HG02623 (cell line): ENCODE measurements at regions not wholly inside any gene's neighbourhood (a gene's known extent, or its start where the extent isn't known, plus 50 kb on each side); places are given as distances from the start of the nearest gene placed in this dataset.
"Not testable (repeated sequence)": the region's sequence is repeated elsewhere in the genome, so short reads cannot be mapped to it uniquely, and the experiment has no call there.

Experiments
- ATAC-seq: cut with Tn5 transposase; IDR thresholded peaks from one replicate; pipeline ENCODE4 v1.9.1; 2021; ENCODE audit warnings: moderate library complexity; ENCODE audit not compliant: unreplicated experiment

DNA sequence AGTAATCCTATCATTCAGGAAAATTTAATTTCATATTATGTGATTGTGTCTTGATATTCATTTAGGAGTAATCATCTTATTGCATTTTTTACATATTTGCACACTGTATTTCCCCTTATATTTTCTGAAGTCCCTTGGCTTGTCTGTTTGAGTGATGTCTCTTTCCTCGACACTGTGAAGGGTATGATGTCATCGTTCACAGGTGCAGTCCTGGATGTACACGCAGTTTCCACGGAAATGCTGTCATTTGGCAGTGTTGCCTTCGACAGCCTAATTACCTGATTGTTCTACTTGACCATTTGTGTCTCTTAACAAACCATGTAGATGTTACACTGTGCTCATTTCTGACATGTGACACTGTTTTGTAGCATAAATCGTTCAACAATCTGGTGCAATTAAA is 1277.0 kb downstream of the TMEM121 start:
- ATAC-seq: no peak

DNA sequence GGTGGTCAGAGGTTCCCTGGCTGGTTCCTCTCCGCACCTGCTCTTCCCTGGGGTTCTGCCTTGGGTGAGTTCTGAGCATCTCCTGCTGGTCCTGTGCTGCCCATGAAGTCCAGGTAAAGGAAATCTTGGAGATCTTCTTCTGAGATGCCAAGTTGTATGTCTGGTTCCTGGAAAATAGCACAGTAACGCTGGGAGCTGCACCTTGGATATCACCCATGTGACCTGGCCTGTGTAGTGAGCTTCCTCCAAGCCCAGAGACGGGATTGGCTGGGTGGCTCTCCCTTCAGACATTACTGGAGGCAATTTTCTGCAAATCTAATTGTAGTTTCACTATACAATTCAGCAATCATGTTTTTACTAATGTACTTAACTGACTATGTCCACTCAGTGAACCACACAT is 1281.1 kb downstream of the TMEM121 start:
- ATAC-seq: no peak

DNA sequence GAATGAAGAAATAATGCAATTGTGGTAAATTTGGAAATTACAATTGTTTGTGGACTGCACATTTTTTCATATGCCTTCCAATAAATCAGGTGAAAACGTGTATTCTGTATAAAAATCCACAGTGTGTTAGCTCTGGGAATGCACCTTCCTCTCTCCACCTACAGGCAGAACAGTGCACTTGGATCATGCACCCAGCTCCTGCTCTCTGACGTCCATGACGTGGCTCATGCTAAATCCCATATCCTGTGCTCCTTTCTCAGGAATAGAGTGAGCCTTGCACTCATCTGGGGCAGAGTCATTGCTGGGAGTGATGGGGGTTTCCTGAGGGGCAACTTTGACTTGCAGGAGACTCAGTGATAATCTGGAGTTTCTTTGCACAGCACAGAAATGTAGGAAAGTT is 1282.1 kb downstream of the TMEM121 start:
- no peak for ATAC-seq

DNA sequence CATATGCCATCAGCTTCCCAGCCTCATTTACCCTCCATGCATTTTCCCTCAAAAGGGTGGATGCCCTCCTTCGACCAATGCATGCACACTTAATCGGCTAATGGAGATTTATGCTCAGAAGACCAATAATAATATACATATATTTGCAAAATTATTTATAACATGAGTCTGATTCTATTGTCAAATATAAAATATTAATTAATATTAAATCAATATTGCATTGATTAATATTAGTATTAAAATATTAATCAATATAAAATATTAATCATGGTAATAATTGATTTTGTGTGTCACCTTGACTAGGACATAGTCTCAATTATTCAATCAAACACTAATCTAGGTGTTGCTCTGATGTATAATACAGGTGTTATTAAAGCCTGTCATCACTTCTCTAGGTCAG is 1282.5 kb downstream of the TMEM121 start:
- no peak for ATAC-seq

DNA sequence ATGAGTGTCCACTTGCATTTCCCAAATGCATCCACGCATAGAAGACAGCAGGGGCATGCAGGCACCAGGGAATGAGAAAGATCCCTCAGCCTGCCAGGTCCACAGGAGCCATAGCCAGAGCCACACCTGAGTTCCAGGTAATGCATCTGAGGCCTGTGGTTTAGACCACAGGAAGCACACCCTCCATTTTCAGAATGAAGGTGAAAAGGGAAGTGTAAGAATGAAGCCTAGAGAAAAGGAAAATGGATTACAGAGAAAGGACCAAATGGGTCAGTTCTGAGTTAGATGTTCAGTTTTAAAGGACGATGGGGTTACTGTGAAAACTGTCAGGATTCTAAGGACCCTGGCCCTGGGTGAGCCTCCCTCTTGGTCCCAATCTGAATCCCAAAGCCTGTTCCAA is 1283.2 kb downstream of the TMEM121 start:
- no peak for ATAC-seq

DNA sequence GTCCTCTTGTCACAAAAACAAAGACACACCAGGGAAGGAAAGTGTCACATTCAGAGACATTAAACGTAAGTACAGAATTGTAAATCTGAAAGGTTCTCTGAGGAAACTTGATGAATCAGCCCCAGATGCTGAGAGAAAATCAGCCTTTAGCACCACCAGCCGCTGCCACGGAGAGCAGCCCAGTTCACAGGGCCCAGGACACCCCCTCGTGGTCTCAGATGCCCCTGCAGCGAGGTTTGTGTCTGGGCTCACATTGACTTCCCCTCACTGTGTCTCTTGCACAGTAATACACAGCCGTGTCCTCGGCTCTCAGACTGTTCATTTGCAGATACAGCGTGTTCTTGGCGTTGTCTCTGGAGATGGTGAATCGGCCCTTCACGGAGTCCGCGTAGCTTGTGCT is 1283.8 kb downstream of the TMEM121 start:
- ATAC-seq: not testable (repeated sequence)

DNA sequence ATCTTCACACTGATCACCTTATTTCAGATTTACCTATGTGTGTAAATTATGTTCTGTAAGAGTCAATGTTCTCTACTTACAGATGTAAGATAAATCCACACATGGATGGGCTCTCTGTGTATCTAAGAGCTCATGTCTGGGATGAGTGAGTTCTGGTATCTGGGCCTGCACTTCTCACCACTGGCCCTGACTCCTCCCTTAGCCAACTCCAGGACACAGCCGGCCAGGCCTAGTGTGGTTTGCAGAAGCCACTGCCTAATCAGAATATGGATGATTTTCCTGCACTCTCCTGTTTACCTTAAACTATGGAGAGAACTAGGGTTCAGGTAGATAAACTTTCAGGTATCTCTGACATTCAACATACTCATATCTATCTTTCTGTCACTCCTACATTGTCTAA is 1284.8 kb downstream of the TMEM121 start:
- no peak for ATAC-seq

DNA sequence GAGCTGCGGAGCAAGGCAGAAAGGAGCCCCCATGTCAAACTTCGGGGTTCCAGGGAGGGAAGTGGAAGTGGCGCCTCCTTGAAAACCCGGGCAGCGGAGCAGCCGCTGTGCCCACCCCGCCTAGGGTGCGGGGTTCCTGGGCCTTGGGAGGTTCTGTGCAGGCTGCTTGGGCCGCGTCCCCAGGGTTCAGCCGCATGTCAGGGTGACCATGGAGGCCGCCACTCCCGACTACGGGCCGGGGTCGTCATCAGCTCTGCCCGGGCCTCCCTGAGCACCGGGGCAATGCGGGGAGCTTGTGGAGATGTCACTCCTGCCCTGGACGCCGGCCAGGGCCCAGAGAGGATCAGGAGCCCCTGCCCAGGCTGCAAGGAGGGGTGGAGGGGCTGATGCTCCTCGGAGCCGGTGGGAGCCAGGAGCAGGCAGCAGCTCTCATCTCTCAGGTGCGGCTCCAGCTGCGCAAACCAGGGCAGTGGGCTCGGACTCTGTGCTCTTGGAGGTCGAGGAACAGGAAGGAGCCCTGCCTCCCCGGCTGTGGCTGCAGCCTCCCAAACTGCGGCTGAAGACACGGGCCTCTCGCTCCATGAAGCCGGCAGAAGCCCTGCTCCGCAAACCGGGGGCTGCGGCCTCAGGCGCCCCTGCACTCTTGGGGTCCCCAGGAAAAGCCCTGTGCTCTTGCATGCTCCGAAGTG is 1286.5 kb downstream of the TMEM121 start:
- no peak for ATAC-seq

DNA sequence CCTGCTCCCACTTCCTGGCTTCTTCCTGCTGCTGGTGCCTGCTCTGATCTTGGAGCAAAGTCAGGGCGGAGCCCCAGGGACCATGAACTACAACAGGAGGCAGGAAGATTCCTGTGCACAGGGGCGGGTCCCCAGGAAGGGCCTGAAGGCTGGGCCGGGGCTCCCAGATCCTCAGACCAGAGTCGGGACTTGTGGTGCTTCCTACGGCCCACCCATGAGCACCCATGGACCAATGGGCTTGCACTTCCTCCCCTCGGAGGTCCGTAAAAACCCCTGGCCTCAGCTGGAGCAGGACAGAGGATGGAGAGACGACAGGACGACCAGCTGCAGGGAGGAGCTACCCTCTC is 1287.1 kb downstream of the TMEM121 start:
- no peak for ATAC-seq

DNA sequence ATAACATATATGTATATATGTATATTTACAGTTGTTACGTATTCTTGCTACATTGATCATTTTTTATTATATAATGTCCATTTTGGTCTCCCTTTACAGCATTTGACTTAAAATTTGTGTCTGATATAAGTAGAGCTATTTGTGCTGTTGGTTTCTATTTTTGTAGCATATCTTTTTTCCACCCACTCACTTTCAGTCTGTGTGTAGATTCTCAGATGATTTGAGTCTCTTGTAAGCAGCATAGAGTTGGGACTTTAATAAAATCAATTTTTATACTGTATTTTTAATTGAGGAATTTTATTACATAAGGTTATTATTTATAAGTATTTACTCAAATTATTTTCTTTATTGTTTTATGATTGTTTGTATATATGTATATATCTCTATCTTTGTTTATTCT is 1293.7 kb downstream of the TMEM121 start:
- no peak for ATAC-seq

DNA sequence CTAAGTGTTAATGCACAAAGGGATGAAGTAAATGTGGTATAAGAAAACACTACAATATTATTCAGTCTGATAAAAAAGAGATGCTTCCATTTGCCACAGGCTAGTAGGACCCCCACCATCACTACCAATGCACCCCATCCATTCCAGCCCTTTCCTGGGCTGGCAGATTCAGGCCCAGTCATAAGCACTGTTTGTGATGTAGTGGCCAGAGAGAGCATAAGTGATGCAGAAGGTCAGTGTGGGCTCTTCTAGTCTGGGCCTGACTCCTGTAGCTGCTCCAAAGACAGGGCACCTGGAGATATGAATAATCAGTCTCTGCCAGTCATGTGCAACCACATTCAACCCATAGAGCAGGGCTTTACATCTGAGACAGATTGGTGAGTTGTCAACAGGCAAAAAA is 1294.7 kb downstream of the TMEM121 start:
- no peak for ATAC-seq

DNA sequence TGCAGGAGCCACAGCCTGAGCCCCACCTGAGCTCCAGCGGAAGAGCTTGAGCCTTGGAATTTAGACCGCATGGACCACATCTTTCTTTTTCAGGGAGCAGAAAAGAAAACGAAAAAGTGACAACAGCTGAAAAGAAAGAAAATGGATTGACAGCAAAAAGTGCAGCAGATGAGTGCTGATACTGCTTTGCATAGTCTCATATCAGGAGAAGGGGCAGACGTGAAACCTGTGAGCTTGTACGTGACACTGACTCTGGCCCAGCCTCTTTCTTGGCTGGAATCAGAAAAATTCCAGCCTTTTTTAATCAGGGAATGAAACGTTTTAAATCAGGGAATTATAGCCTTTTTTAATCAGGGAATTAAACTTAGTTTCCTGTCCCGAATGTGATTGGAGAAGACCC is 1296.5 kb downstream of the TMEM121 start:
- ATAC-seq: no peak

DNA sequence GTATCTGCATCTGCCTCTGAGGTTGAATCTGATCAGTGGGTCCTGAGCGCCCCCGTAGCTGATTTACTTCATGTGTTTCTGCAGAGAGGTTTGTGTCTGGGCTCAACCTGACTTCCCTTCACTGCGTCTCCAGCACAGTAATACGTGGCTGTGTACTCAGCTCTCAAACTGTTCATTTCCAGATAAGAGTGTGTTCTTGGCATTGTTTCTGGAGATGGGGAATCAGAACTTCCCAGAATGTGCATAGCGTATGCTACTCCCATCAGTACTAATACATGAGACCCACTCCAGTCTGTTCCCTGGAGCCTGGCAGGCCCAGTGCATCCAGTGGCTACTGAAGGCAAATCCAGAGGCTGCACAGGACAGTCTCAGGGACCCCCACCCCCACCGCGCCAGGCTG is 1297.2 kb downstream of the TMEM121 start:
- no peak for ATAC-seq

DNA sequence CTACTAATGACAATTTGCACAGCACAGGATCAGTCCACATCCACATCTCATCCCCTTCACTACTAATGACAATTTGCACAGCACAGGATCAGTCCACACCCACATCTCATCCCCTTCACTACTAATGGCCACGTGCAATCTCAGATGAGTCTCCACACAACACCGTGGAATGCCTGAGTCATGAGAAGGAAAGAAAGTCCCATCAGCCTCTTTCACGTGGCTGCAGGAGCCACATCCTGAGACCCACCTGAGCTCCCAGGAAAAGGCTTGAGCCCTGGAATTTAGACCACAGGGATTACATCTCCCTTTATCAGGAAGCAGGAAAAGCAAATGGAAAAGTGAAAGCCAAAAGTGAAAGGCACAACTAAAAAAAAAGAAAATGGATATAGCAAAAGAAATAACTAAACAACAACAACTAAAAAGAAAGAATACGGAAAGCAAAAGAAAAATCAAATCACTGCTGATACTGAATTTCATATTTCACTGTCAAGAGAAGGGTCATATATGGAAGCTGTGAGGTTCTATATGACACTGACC is 1300.5 kb downstream of the TMEM121 start:
- no peak for ATAC-seq

DNA sequence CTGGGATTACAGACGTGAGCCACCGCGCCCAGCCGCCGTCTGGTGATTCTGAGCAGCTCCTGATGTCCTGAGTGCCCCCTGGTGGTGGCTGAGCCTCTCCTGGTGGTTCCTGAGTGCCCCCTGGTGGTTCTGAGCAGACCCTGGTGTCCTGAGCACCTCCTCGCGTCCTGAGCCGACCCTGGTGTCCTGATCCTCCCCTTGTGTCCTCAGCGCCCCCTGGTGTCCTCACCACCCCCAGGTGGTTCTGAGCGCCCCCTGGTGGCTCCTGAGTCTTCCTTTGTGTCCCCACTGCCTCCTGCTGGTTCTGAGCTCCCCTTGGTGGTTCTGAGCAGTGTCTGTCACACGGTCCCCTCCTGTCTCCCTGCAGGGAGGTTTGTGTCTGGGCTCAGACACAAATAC is 1304.9 kb downstream of the TMEM121 start:
- peak; percentile 48 for ATAC-seq

DNA sequence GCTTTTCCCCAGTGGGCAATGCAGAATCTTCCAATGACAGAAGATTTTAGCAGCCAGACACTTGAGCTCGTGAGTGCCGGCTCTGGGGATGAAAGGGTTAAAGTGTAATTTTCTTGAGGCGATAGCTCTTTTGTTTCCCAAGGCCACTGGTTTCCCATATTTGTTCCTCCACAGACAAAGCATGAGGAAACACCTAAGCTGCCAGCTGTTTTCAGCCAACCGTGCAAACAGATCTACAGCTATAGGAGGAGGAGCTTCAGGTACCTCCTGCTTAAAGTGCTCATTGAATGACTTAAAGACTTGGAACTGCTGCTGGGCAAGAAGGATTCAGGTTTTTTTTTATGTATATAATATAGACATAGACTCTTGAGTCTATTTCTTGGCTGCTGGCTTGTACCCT is 1311.5 kb downstream of the TMEM121 start:
- ATAC-seq: no peak

DNA sequence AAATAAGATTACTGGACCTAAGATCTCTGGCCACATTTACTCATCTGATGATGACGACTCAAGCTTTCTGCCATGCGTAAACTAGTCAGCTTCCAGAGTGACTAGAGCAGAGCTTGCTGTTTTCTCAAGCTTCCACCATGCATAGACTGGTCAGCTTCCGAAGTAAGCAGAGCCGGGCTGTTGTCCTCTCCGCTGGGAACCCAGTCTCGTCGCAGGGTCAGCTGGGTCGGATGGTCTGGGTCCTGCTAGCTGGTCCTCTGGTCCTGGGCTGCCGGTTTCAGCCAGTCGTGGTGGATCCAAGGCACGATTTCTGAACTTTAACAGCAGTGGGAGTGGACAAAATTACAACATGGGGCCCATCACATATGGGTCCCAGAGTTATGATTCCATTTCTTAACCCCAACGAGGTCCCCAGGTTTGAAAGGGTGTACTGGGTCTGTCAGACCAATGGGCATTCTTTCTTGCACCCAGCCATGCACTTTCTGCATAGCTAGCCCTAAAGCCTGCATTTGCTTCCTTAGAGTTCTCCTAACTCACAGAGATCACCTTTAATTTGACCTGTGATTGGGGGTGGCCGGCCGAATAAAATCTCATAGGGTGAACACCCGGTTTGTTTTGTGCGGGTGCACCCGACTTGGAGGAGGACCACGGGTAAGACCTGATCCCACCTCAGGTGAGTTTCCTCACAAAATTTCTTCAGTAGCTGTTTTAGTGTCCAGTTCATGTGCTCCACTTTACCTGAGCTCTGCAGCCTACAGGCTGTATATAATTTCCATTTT is 1312.8 kb downstream of the TMEM121 start:
- ATAC-seq: no peak

DNA sequence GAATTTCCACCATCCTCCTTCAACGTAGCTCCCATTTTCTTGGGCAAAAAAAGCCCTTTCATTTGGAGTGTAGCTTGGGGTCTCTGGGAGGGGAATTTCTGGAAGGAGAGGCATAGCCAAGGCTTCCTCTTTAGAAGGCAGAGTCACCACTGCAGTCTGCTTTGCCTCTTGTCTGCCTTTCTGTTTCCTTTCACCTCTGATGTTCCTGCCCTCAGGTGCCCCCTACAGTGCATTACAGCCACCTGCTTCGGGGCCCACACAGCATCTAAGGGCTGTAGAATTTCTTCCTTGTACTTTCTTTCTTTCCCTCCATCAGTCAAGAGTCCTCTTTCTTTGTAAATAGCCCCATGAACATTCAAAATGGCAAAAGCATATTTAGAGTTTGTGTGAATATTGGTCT is 1313.9 kb downstream of the TMEM121 start:
- ATAC-seq: no peak

DNA sequence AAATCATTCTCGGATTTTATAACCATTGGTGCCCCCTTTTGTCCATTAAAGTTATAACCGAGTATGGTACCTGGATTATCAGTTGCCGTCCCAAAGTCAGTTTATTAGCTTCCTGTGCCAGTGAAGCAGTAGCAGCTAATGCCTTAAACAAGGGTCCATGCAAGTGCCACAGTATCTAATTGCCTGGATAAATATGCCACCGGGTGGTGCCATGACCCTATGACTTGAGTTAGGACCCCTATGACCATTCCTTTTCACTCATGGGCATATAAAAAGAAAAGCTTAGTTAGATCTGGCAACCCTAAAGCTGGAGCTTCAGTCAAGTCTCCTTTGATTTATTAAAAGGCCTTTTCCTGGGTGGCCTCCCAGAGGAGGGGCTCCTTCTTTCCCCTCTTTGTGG is 1314.6 kb downstream of the TMEM121 start:
- no peak for ATAC-seq

DNA sequence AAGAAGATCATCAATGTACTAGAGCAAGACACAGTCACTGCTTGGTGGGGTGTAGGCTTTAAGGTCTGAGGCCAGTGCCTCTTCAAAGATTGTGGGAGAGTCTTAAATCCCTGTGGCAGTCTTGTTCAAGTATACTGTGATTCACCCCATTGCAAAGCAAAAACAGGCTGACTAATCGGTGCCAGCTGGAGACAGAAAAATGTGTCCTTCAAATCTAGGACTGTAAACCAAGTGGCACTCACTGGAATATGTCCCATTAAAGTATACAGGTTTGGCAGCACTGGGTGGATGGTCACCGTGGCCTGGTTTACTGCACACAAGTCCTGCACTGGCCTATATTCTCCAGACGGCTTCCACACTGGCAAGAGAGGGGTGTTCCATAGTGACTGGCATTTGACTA is 1315.3 kb downstream of the TMEM121 start:
- ATAC-seq: no peak

DNA sequence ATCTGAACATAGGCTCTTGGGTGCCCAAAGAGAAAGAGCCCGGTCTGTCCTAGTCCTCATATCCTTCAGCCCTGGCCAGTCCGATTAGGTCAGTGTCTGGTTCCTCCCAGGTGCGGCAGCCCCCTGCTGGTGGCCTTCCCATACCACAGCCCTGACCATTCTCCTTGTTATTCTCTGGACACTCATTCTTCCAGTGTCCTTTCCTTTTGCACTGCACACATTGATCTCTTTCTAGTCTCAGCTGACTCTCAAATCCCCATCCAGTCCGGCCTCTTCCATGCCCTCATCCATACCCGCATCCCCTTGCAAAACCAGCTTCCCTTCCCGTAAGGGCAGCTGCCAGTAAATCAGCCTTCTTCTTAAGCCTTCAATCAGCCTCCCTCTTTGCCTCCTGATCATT is 1316.3 kb downstream of the TMEM121 start:
- no peak for ATAC-seq

DNA sequence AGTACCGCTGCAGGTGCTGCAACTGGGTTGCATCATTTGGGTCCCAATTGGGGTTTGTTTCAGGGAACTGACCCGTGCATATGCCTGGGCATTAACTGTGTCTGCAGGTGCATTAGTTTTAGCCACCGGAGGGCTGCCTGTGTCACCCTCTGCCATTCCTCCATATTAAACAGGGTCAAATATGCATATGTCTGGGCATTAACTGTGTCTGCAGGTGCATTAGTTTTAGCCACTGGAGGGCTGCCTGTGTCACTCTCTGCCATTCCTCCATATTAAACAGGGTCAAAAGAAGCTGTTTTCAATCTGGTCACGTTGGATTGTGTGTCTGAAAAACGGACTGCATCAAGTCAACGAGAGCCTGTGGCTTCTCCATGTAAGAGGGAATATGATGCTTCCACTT is 1317.0 kb downstream of the TMEM121 start:
- ATAC-seq: no peak
